GM12874 (cell line): ENCODE measurements at regions not wholly inside any gene's neighbourhood (a gene's known extent, or its start where the extent isn't known, plus 50 kb on each side); places are given as distances from the start of the nearest gene placed in this dataset.

Experiments
- TF ChIP-seq, protein P1 (sequence below): IDR thresholded peaks from 2 replicates; pipeline ENCODE4 v1.5.1; 2011; ENCODE audit warnings: low read depth, mild to moderate bottlenecking, control low read depth, low read length, moderate library complexity; ENCODE audit not compliant: insufficient read depth

DNA sequence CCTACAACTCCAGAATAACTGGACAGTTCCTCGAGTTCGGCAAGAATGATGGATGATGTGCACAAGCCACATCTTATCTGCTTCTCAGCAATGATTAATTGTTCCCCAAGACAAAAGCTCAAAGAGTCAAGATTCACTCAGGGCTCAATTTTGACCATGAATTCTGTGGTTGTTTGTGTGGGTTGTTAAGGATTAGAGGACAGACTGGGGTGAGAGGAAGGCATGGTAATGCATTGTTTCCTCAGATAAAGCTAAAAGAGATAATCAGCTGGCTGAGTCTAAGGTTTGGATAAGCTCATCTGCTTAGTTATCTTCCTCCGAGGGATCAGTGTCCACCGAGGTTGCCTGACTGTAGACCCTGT lies 161.0 kb downstream of the CPEB2 start:
- TF ChIP-seq, protein P1, sequence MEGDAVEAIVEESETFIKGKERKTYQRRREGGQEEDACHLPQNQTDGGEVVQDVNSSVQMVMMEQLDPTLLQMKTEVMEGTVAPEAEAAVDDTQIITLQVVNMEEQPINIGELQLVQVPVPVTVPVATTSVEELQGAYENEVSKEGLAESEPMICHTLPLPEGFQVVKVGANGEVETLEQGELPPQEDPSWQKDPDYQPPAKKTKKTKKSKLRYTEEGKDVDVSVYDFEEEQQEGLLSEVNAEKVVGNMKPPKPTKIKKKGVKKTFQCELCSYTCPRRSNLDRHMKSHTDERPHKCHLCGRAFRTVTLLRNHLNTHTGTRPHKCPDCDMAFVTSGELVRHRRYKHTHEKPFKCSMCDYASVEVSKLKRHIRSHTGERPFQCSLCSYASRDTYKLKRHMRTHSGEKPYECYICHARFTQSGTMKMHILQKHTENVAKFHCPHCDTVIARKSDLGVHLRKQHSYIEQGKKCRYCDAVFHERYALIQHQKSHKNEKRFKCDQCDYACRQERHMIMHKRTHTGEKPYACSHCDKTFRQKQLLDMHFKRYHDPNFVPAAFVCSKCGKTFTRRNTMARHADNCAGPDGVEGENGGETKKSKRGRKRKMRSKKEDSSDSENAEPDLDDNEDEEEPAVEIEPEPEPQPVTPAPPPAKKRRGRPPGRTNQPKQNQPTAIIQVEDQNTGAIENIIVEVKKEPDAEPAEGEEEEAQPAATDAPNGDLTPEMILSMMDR = no peak

DNA sequence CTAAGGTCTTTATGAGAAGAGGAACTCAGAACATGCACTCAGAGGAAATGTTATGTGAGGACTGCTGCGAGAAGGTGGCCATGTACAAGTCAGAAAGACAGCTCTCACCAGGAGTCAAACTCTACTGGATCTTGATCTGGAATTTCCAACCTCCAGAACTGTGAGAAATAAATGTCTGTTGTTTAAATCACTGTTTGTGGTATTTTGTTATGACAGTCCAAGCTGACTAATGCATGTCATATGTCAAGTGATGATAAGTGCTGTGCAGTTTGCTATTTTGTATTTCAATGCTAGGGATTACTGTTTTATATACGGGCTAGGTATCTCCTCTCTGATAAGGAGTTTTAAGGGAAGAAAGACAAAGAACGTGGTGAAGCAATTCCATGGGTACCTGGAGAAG lies 162.3 kb downstream of the CPEB2 start:
- TF ChIP-seq, protein P1 = no peak

DNA sequence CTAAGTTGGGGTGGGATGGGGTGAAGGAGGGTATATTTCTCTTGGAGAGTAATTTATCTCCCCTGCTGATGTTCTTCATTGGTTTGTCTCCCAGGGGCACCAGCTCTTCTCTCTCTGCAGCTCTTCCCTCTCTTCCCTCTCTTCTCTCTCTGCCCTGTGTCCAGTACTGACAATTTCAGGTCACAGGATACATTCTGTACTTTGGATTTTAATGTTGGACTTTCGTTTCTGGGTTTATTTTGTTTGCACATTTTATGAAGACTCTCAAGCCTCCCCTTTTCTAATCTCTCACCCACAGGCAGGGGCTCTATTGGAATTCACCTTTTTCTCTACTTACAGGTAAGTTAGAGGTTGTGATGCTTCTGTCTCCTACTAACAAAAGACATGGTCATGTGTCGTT lies 165.5 kb downstream of the CPEB2 start:
- TF ChIP-seq, protein P1 = no peak

GRCh38 chr4:15168759-15169158 lies 166.5 kb downstream of the CPEB2 start:
- TF ChIP-seq, protein P1 = no peak

DNA sequence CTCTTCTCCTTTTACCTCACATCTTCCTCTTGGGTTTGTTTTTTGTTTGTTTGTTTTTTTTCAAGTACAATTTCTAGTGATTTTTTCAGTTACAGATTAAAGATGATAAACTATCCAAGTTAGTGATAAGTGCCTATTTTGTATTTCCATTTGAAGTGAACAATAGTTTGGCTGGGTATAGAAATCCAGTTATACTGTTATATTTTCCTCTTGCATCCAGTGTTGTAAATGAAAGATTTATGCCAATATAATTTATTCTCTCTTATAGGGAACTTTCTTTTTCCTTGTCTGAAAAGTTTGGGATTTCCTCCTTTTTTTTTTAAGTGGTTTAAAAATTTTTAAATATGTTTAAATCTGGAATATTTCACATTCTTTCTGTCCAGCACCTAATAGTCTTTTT lies 169.4 kb downstream of the CPEB2 start:
- TF ChIP-seq, protein P1 = no peak

DNA sequence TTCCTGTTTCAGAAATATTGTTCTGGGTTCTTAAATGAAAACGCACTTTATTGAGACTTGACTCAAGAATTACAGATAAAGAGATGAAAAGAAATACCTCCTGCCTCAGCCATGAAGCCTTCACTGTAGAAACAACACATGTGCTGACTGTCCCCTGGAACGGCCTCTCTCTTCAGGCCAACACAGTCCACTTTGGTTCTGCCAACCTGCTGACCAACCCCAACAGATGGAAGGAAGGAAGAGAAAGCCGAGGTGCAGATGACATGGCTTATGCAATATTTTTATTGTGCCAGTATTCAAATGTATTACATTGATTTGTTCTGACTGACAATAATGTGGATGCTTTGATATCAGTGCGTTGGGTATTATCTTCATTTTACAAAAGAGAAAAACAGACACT lies 171.0 kb downstream of the CPEB2 start:
- TF ChIP-seq, protein P1 = no peak

DNA sequence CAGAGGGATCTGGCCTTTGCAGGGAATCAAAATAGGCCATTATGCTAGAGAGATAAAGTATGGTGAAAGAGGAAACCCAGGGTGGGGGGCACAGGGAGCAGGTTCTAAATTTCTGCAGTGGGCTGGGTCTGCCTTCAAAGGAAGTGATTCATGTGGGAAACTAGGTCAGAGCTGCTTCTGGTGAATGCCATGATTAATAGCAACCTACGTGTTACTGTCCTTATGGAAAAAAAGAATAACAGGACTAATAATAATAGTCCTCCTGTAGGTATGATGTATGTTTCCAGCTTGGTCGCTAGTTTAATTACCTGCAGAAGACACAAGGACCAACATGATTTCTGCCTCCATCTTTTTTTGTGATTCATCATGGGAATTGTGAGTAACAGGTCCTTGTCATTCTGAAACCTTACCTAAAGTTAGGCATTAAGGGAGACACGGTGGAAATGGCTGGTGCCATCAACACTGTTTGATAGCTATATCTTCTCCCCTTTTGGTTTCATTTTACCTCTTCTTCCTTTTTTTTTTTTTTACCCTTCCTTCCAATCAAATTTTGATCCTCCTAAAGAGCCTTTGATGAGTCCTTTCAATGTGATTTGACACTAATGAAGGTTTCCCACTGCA lies 180.4 kb downstream of the CPEB2 start:
- TF ChIP-seq, protein P1 = no peak

DNA sequence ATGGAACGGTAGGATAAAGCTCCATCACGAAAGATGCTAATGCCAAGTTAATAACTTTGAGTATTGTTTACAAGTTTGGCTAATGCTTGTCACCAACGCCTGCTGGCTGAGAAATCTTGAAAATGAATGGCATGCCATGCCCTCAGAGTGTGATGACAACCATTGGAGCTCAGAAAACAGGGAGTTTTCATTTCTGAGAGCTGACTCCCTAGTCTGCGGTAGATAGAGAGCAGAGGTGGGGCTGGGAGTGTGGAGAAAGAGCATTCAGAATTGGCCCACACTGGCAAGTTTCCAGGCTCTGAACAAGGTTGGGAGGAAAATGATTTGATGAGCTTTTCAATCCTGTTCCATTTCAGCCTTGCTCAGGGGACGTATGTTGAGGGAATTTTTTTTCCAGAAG lies 183.9 kb downstream of the CPEB2 start:
- TF ChIP-seq, protein P1 = no peak
